H9 (cell line): ENCODE measurements at regions not wholly inside any gene's neighbourhood (a gene's known extent, or its start where the extent isn't known, plus 50 kb on each side); places are given as distances from the start of the nearest gene placed in this dataset.

ENCODE experiments used
- DNase-seq: peaks from one replicate; pipeline ENCODE4 v3.0.0-alpha.2; 2017
- H2AFZ ChIP-seq: one replicate; pipeline ENCODE4 v1.6.1; 2013; ENCODE audit warnings: mild to moderate bottlenecking, low read length, control low read depth, moderate library complexity
- H2AK5ac ChIP-seq: 2 replicates; pipeline ENCODE4 v1.6.1; 2013; ENCODE audit warnings: low read length, control low read depth, mixed read lengths; ENCODE audit not compliant: insufficient read length
- H2BK120ac ChIP-seq: one replicate; pipeline ENCODE4 v1.6.1; 2013; ENCODE audit warnings: low read depth, mild to moderate bottlenecking, low read length, control low read depth, inconsistent platforms; ENCODE audit not compliant: poor library complexity, severe bottlenecking
- H2BK12ac ChIP-seq: 2 replicates; pipeline ENCODE4 v1.6.1; 2013; ENCODE audit warnings: low read length, control low read depth, mixed read lengths, low read depth; ENCODE audit not compliant: insufficient read length
- H2BK15ac ChIP-seq: 2 replicates; pipeline ENCODE4 v1.6.1; 2013; ENCODE audit warnings: low read depth, low read length, control low read depth
- H2BK20ac ChIP-seq: one replicate; pipeline ENCODE4 v1.6.1; 2013; ENCODE audit warnings: low read depth, mild to moderate bottlenecking, low read length, control low read depth, inconsistent platforms; ENCODE audit not compliant: poor library complexity, severe bottlenecking
- H2BK5ac ChIP-seq: 2 replicates; pipeline ENCODE4 v1.6.1; 2013; ENCODE audit warnings: low read length, control low read depth, mixed read lengths; ENCODE audit not compliant: insufficient read length
- H3K14ac ChIP-seq: 2 replicates; pipeline ENCODE4 v1.6.1; 2013; ENCODE audit warnings: low read length, control low read depth; ENCODE audit not compliant: insufficient read depth
- H3K18ac ChIP-seq: 2 replicates; pipeline ENCODE4 v1.6.1; 2013; ENCODE audit warnings: low read depth, mild to moderate bottlenecking, mixed read lengths, low read length, control low read depth; ENCODE audit not compliant: insufficient read length
- H3K23ac ChIP-seq: 2 replicates; pipeline ENCODE4 v1.6.1; 2013; ENCODE audit warnings: low read length, control low read depth, mixed read lengths, low read depth; ENCODE audit not compliant: insufficient read length
- H3K23me2 ChIP-seq: 2 replicates; pipeline ENCODE4 v1.6.1; 2013; ENCODE audit warnings: low read depth, mild to moderate bottlenecking, mixed read lengths, low read length, control low read depth; ENCODE audit not compliant: insufficient read length, poor library complexity, severe bottlenecking
- H3K27ac ChIP-seq: 2 replicates; pipeline ENCODE4 v1.5.1; 2013; ENCODE audit warnings: low read length, control low read depth, mixed read lengths, low read depth; ENCODE audit not compliant: insufficient read length
- H3K27me3 ChIP-seq: 2 replicates; pipeline ENCODE4 v1.6.1; 2013; ENCODE audit warnings: low read length, control low read depth, inconsistent platforms; ENCODE audit not compliant: insufficient read depth
- H3K4ac ChIP-seq: 2 replicates; pipeline ENCODE4 v1.6.1; 2013; ENCODE audit warnings: low read depth, mild to moderate bottlenecking, control low read depth, inconsistent platforms, low read length, moderate library complexity
- H3K4me1 ChIP-seq: 2 replicates; pipeline ENCODE4 v1.6.1; 2013; ENCODE audit warnings: low read length, control low read depth, inconsistent platforms; ENCODE audit not compliant: insufficient read depth
- H3K4me2 ChIP-seq: 2 replicates; pipeline ENCODE4 v1.6.1; 2013; ENCODE audit warnings: low read length, control low read depth, mixed read lengths; ENCODE audit not compliant: insufficient read length, insufficient read depth
- H3K56ac ChIP-seq: 2 replicates; pipeline ENCODE4 v1.6.1; 2013; ENCODE audit warnings: low read depth, mild to moderate bottlenecking, mixed read lengths, low read length, control low read depth; ENCODE audit not compliant: insufficient read length
- H3K79me1 ChIP-seq: 2 replicates; pipeline ENCODE4 v1.6.1; 2013; ENCODE audit warnings: low read depth, mild to moderate bottlenecking, moderate library complexity, low read length, control low read depth, inconsistent platforms; ENCODE audit not compliant: insufficient read depth, poor library complexity, severe bottlenecking
- H3K79me2 ChIP-seq: 2 replicates; pipeline ENCODE4 v1.6.1; 2013; ENCODE audit warnings: low read length, control low read depth, inconsistent platforms; ENCODE audit not compliant: insufficient read depth
- H3K9ac ChIP-seq: 2 replicates; pipeline ENCODE4 v1.6.1; 2013; ENCODE audit warnings: low read length, control low read depth, mixed read lengths; ENCODE audit not compliant: insufficient read length; ENCODE audit errors: extremely low read depth
- H3K9me3 ChIP-seq: one replicate; pipeline ENCODE4 v1.6.1; 2013; ENCODE audit warnings: low read depth, low read length, inconsistent platforms; ENCODE audit not compliant: control insufficient read depth
- H3T11ph ChIP-seq: one replicate; pipeline ENCODE4 v1.6.1; 2013; ENCODE audit warnings: mild to moderate bottlenecking, low read length, control low read depth, inconsistent platforms
- H4K20me1 ChIP-seq: one replicate; pipeline ENCODE4 v1.6.1; 2013; ENCODE audit not compliant: control insufficient read depth, insufficient read length, insufficient read depth
- H4K5ac ChIP-seq: 2 replicates; pipeline ENCODE4 v1.6.1; 2013; ENCODE audit warnings: low read depth, mild to moderate bottlenecking, mixed read lengths, low read length, control low read depth; ENCODE audit not compliant: insufficient read length
- H4K8ac ChIP-seq: replicated peaks from 2 replicates; pipeline ENCODE4 v1.6.1; 2013; ENCODE audit warnings: low read length, control low read depth, mixed read lengths, low read depth; ENCODE audit not compliant: insufficient read length
- H4K91ac ChIP-seq: 2 replicates; pipeline ENCODE4 v1.6.1; 2013; ENCODE audit warnings: low read depth, mild to moderate bottlenecking, moderate library complexity, mixed read lengths, low read length, control low read depth; ENCODE audit not compliant: insufficient read length
- H3K27ac Mint-ChIP-seq, 3 experiments: 2 replicates in 2 of 3; 3 replicates in 1 of 3; pipeline ENCODE4 v1.8.0; 2020 to 2021; ENCODE audit warnings: mixed read lengths in 3 of 3, mild to moderate bottlenecking in 1 of 3, moderate library complexity in 1 of 3
- H3K27me3 Mint-ChIP-seq: 2 replicates; pipeline ENCODE4 v1.8.0; 2021; ENCODE audit warnings: low read depth, mild to moderate bottlenecking, moderate library complexity, mixed read lengths
- H3K36me3 Mint-ChIP-seq, 3 experiments: 2 replicates in 2 of 3; 3 replicates in 1 of 3; pipeline ENCODE4 v1.8.0; 2020 to 2021; ENCODE audit warnings: low read depth in 3 of 3, mixed read lengths in 3 of 3; ENCODE audit not compliant: insufficient read depth in 1 of 3
- H3K4me1 Mint-ChIP-seq, 2 experiments: 2 replicates each; pipeline ENCODE4 v1.8.0; 2020; ENCODE audit warnings: mixed read lengths in 2 of 2
- H3K4me3 Mint-ChIP-seq, 2 experiments: 2 replicates in 1 of 2; 3 replicates in 1 of 2; pipeline ENCODE4 v1.8.0; 2020 to 2021; ENCODE audit warnings: mild to moderate bottlenecking in 2 of 2, mixed read lengths in 2 of 2, moderate library complexity in 1 of 2
- H3K9me3 Mint-ChIP-seq, 2 experiments: 2 replicates in 1 of 2; 3 replicates in 1 of 2; pipeline ENCODE4 v1.8.0; 2020; ENCODE audit warnings: mild to moderate bottlenecking in 2 of 2, mixed read lengths in 2 of 2, moderate library complexity in 1 of 2
- WGBS: extraction: QIAGEN DNeasy Blood & Tissue Kit; methylation state at CpG from one replicate; pipeline ENCODE4 v1.1.7; 2013; ENCODE audit warnings: missing lambda C conversion rate, low lambda C conversion rate, mixed read lengths; ENCODE audit not compliant: insufficient read length; ENCODE audit errors: extremely low coverage; 5-methylcytosine and 5-hydroxymethylcytosine counted together
- TF ChIP-seq, protein P1 (sequence below): fragments of 200-600 bp; sonication (generic); conservative IDR thresholded peaks from 3 replicates; pipeline ENCODE4 v1.8.0; 2021; ENCODE audit warnings: antibody characterized with exemption, mild to moderate bottlenecking

DNA sequence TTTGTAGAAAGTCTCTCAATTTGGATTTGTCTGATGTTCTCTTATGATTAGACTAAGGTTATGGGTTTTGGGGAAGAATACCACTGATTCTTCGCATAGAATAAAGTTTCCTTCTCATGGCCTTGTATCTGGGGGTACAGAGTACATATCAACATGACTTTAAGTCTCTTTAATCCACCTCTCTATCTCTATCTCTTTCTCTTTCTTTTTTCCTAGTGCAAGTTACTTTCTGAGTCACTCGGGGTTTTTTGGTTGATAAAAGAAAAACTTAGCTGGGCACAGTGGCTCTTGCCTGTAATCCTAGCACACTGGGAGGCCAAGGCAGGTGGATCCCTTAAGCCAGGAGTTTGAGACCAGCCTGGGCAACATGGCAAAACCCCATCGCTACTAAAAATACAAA is 100.1 kb upstream of the MAP4K3 start:
- Histone ChIP-seq H3T11ph (no peak overlapping the region), H2BK12ac (no peak overlapping the region), H3K23ac (no peak overlapping the region), H3K56ac (no peak overlapping the region), H3K18ac (no peak overlapping the region), H3K79me2 (no peaks in the 10 kb centered on the region), H3K14ac (no peak overlapping the region), H3K27me3 (no peaks in the 10 kb centered on the region), H3K4me2 (no peak overlapping the region), H3K4me1 (peaks cover 4% of the 10 kb centered on the region; the same call in 1 of the 2 replicates), H3K9me3 (no peaks in the 10 kb centered on the region), H3K23me2 (no peaks in the 10 kb centered on the region), H3K4ac (no peak overlapping the region), H3K9ac (no peak overlapping the region), H2AFZ (no peak overlapping the region), H2BK120ac (no peak overlapping the region), H2BK5ac (no peak overlapping the region), H2BK15ac (no peak overlapping the region), H4K91ac (no peak overlapping the region), H2AK5ac (no peak overlapping the region), H3K79me1 (no peaks in the 10 kb centered on the region), H4K8ac (no peak overlapping the region), H4K5ac (no peak overlapping the region), H4K20me1 (no peaks in the 10 kb centered on the region), H3K27ac (no peak overlapping the region), H2BK20ac (no peak overlapping the region)
- H3K27me3 Mint-ChIP-seq = no peaks in the 10 kb centered on the region
- TF ChIP-seq, protein P1, sequence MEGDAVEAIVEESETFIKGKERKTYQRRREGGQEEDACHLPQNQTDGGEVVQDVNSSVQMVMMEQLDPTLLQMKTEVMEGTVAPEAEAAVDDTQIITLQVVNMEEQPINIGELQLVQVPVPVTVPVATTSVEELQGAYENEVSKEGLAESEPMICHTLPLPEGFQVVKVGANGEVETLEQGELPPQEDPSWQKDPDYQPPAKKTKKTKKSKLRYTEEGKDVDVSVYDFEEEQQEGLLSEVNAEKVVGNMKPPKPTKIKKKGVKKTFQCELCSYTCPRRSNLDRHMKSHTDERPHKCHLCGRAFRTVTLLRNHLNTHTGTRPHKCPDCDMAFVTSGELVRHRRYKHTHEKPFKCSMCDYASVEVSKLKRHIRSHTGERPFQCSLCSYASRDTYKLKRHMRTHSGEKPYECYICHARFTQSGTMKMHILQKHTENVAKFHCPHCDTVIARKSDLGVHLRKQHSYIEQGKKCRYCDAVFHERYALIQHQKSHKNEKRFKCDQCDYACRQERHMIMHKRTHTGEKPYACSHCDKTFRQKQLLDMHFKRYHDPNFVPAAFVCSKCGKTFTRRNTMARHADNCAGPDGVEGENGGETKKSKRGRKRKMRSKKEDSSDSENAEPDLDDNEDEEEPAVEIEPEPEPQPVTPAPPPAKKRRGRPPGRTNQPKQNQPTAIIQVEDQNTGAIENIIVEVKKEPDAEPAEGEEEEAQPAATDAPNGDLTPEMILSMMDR = no peak
- no peak overlapping the region; a peak in 2 of 7 replicates for H3K27ac Mint-ChIP-seq
- H3K9me3 Mint-ChIP-seq = peaks cover 0 to 3% of the 10 kb centered on the region in 2 experiments; a peak in 2 of 5 replicates
- no peak overlapping the region for H3K4me3 Mint-ChIP-seq
- no peak for DNase-seq
- no CpG with 5 or more reads among the region's 3 CpGs for whole genome bisulfite sequencing
- H3K36me3 Mint-ChIP-seq = peaks cover 3 to 7% (median 6%) of the 10 kb centered on the region in 3 experiments; a peak in 4 of 7 replicates
- H3K4me1 Mint-ChIP-seq = peaks cover 19 to 21% of the 10 kb centered on the region in 2 experiments
